WTC11 (cell line): ENCODE measurements at regions not wholly inside any gene's neighbourhood (a gene's known extent, or its start where the extent isn't known, plus 50 kb on each side); places are given as distances from the start of the nearest gene placed in this dataset.

Experiments used
- ATAC-seq: fragments of 200-7000 bp; cut with Tn5 transposase; 2 replicates; pipeline ENCODE4 v1.10.0; 2021; ENCODE audit warnings: mild to moderate bottlenecking, moderate library complexity
- CTCF ChIA-PET: fragments of 300-600 bp; sonication (Branson Sonifier 250); formaldehyde crosslinking; loops from one replicate; lab custom pipeline; 2021; ENCODE audit warnings: antibody characterized with exemption; lab: Charles Lee
- POLR2A ChIA-PET: fragments of 350-600 bp; sonication (Branson Sonifier 250); formaldehyde crosslinking; loops from one replicate; lab custom pipeline; 2021; ENCODE audit warnings: antibody characterized with exemption; lab: Charles Lee
- DNase-seq: peaks from one replicate; pipeline ENCODE4 v3.0.0; 2021; ENCODE audit warnings: low spot score
- H3K27ac Mint-ChIP-seq: 2 replicates; pipeline ENCODE4 v1.8.0; 2021; ENCODE audit warnings: mixed read lengths
- H3K27me3 Mint-ChIP-seq: 2 replicates; pipeline ENCODE4 v1.8.0; 2021; ENCODE audit warnings: low read depth, mild to moderate bottlenecking, moderate library complexity, mixed read lengths
- H3K36me3 Mint-ChIP-seq: 2 replicates; pipeline ENCODE4 v1.8.0; 2021; ENCODE audit warnings: mixed read lengths
- H3K4me1 Mint-ChIP-seq: 2 replicates; pipeline ENCODE4 v1.8.0; 2022; ENCODE audit warnings: mixed read lengths
- H3K4me3 Mint-ChIP-seq: 2 replicates; pipeline ENCODE4 v1.8.0; 2021; ENCODE audit warnings: mild to moderate bottlenecking, moderate library complexity, mixed read lengths
- H3K9me3 Mint-ChIP-seq: 2 replicates; pipeline ENCODE4 v1.8.0; 2021; ENCODE audit warnings: mixed read lengths
- AFF4 ChIP-seq: sonication (generic); formaldehyde crosslinking; IDR thresholded peaks from 2 replicates; pipeline ENCODE4 v1.8.1; 2023; ENCODE audit warnings: mild to moderate bottlenecking, missing genetic modification reagents, borderline replicate concordance
- ATF6 ChIP-seq: sonication (generic); formaldehyde crosslinking; IDR thresholded peaks from 2 replicates; pipeline ENCODE4 v1.8.1; 2023; ENCODE audit warnings: mild to moderate bottlenecking, missing genetic modification reagents
- CBFB ChIP-seq: sonication (generic); formaldehyde crosslinking; IDR thresholded peaks from 2 replicates; pipeline ENCODE4 v1.8.1; 2022; ENCODE audit warnings: mild to moderate bottlenecking, low read depth, missing genetic modification reagents
- ELF4 ChIP-seq: sonication (generic); formaldehyde crosslinking; IDR thresholded peaks from 2 replicates; pipeline ENCODE4 v1.8.1; 2022; ENCODE audit warnings: low read depth, mild to moderate bottlenecking, moderate library complexity, missing genetic modification reagents
- EMX1 ChIP-seq: fragments of 250-450 bp; sonication (Bioruptor Pico); IDR thresholded peaks from 2 replicates; pipeline ENCODE4 v1.8.0; 2021; ENCODE audit warnings: mild to moderate bottlenecking
- FOXP4 ChIP-seq: sonication (generic); formaldehyde crosslinking; IDR thresholded peaks from 2 replicates; pipeline ENCODE4 v1.8.0; 2022; ENCODE audit warnings: mild to moderate bottlenecking, missing genetic modification reagents
- GRHL2 ChIP-seq: fragments of 250-450 bp; sonication (Bioruptor Pico); IDR thresholded peaks from 2 replicates; pipeline ENCODE4 v1.8.0; 2022; ENCODE audit warnings: mild to moderate bottlenecking, moderate library complexity; ENCODE audit not compliant: insufficient replicate concordance, severe bottlenecking
- GTF2I ChIP-seq: fragments of 250-450 bp; sonication (Bioruptor Pico); conservative IDR thresholded peaks from 2 replicates; pipeline ENCODE4 v1.4.0; 2021; ENCODE audit warnings: mild to moderate bottlenecking
- MYBL2 ChIP-seq: sonication (generic); formaldehyde crosslinking; IDR thresholded peaks from 2 replicates; pipeline ENCODE4 v1.8.1; 2023; ENCODE audit warnings: mild to moderate bottlenecking, moderate library complexity, missing genetic modification reagents
- NFE2L1 ChIP-seq: sonication (generic); formaldehyde crosslinking; IDR thresholded peaks from 2 replicates; pipeline ENCODE4 v1.8.1; 2023; ENCODE audit warnings: missing genetic modification reagents
- NR1H2 ChIP-seq: sonication (generic); formaldehyde crosslinking; IDR thresholded peaks from 2 replicates; pipeline ENCODE4 v1.9.0; 2021; ENCODE audit warnings: mild to moderate bottlenecking, moderate library complexity, missing genetic modification reagents
- RELA ChIP-seq: sonication (generic); formaldehyde crosslinking; IDR thresholded peaks from 2 replicates; pipeline ENCODE4 v1.8.1; 2022; ENCODE audit warnings: missing genetic modification reagents, mild to moderate bottlenecking, borderline replicate concordance
- SMAD3 ChIP-seq: sonication (generic); formaldehyde crosslinking; IDR thresholded peaks from 2 replicates; pipeline ENCODE4 v1.8.0; 2022; ENCODE audit warnings: missing genetic modification reagents, mild to moderate bottlenecking, borderline replicate concordance
- SMAD4 ChIP-seq: sonication (generic); formaldehyde crosslinking; IDR thresholded peaks from 2 replicates; pipeline ENCODE4 v1.8.0; 2022; ENCODE audit warnings: mild to moderate bottlenecking, missing genetic modification reagents
- TEAD4 ChIP-seq: sonication (generic); formaldehyde crosslinking; IDR thresholded peaks from 2 replicates; pipeline ENCODE4 v1.8.0; 2022; ENCODE audit warnings: mild to moderate bottlenecking, missing genetic modification reagents
- TP53 ChIP-seq: sonication (generic); formaldehyde crosslinking; IDR thresholded peaks from 2 replicates; pipeline ENCODE4 v1.8.1; 2023; ENCODE audit warnings: mild to moderate bottlenecking, missing genetic modification reagents
- ZBTB21 ChIP-seq: sonication (generic); formaldehyde crosslinking; IDR thresholded peaks from 2 replicates; pipeline ENCODE4 v1.8.1; 2023; ENCODE audit warnings: mild to moderate bottlenecking, missing genetic modification reagents, borderline replicate concordance
- ZNF416 ChIP-seq: fragments of 250-450 bp; sonication (Bioruptor Pico); IDR thresholded peaks from 2 replicates; pipeline ENCODE4 v1.9.0; 2021; ENCODE audit warnings: mild to moderate bottlenecking, inconsistent platforms
- ZNF425 ChIP-seq: fragments of 250-450 bp; sonication (Bioruptor Pico); conservative IDR thresholded peaks from 2 replicates; pipeline ENCODE4 v1.9.0; 2021; ENCODE audit warnings: mild to moderate bottlenecking

- Mint-ChIP-seq H3K36me3 (no peaks in the 10 kb centered on the region), H3K4me3 (no peak overlapping the region), H3K27me3 (no peaks in the 10 kb centered on the region), H3K4me1 (peaks cover 14% of the 10 kb centered on the region), H3K9me3 (peaks cover 6% of the 10 kb centered on the region)
- CTCF ChIA-PET = interaction anchor here (0.5 kb wide), 1 partner anchor 186 kb away, joined by 6 read pairs; no protein-coding TSS in a partner anchor
- DNase-seq (no peak), ATAC-seq (no peak)
- TF ChIP-seq FOXP4 (CRISPR knock-in tag) = no peak
- no peak for TF ChIP-seq ATF6 (CRISPR knock-in tag)
- no peak for TF ChIP-seq NR1H2 (CRISPR knock-in tag)
- TF ChIP-seq SMAD4 (CRISPR knock-in tag) = no peak
- TF ChIP-seq GRHL2 (CRISPR knock-in tag) = no peak
- TF ChIP-seq MYBL2 (CRISPR knock-in tag) = no peak
- TF ChIP-seq TEAD4 (CRISPR knock-in tag) = no peak
- TF ChIP-seq ZNF416 (CRISPR knock-in tag) = no peak
- no peak for TF ChIP-seq RELA (CRISPR knock-in tag)
- TF ChIP-seq CBFB = no peak
- TF ChIP-seq SMAD3 (CRISPR knock-in tag) = no peak
- TF ChIP-seq NFE2L1 (CRISPR knock-in tag) = no peak
- no peak for TF ChIP-seq TP53 (CRISPR knock-in tag)
- TF ChIP-seq AFF4 (CRISPR knock-in tag) = no peak
- TF ChIP-seq ZNF425 (CRISPR knock-in tag) = no peak
- no peak for TF ChIP-seq GTF2I (CRISPR knock-in tag)
- no peak for TF ChIP-seq EMX1 (CRISPR knock-in tag)
- no peak for TF ChIP-seq ELF4 (CRISPR knock-in tag)
- no peak for TF ChIP-seq ZBTB21 (CRISPR knock-in tag)
- TF ChIP-seq, all 79 proteins: peak for 0
- H3K27ac Mint-ChIP-seq = no peak overlapping the region
- POLR2A ChIA-PET = no interaction called here
These were observed 195.6 kb upstream of the CFAP20DC start for GRCh38 chr3:59245300-59245858.
